HepG2 (cell line): ENCODE measurements at regions not wholly inside any gene's neighbourhood (a gene's known extent, or its start where the extent isn't known, plus 50 kb on each side); places are given as distances from the start of the nearest gene placed in this dataset.
"Not testable (repeated sequence)": the region's sequence is repeated elsewhere in the genome, so short reads cannot be mapped to it uniquely, and the experiment has no call there.

ENCODE experiments used
- ATAC-seq: fragments of 200-7000 bp; cut with Tn5 transposase; 3 replicates; pipeline ENCODE4 v1.9.1; 2020; ENCODE audit warnings: mild to moderate bottlenecking, moderate library complexity
- BruUV-seq: library from RNA; stranded (reverse); fragments of 400-500 nt; replicated peaks from 2 replicates; lab custom pipeline; 2021; lab: Mats Ljungman, UMichigan
- CTCF ChIA-PET: fragments of 300-600 bp; formaldehyde crosslinking; extraction: SDS; loops from one replicate; lab custom pipeline; 2021; ENCODE audit warnings: low total read pairs, inconsistent platforms, low intra/inter-chr PET ratio; lab: Yijun Ruan, JAX
- POLR2A ChIA-PET: fragments of 350-600 bp; sonication (Branson Sonifier 250); formaldehyde crosslinking; loops from one replicate; lab custom pipeline; 2020; ENCODE audit warnings: antibody characterized with exemption, inconsistent platforms; lab: Yijun Ruan, JAX
- DNase-seq: peaks from one replicate; pipeline ENCODE4 v3.0.0-alpha.2; 2015; ENCODE audit warnings: low spot score
- FAIRE-seq: peaks from 3 replicates; lab custom pipeline; 2011; peaks lifted over from hg19 to GRCh38; lab: Jason Lieb, UNC
- H2AFZ ChIP-seq: one replicate; pipeline ENCODE4 v1.6.1; 2011; ENCODE audit warnings: low read length, inconsistent platforms
- H3K27ac ChIP-seq: fragments of 300-600 bp; 3 replicates; pipeline ENCODE4 v1.8.0; 2011; ENCODE audit warnings: mixed run types, mild to moderate bottlenecking, mixed read lengths, low read length, inconsistent platforms; ENCODE audit not compliant: insufficient read depth; ENCODE audit errors: extremely low read length
- H3K27me3 ChIP-seq, 2 experiments: fragments of 200-600 bp in 1 of 2; 2 replicates in 1 of 2; 3 replicates in 1 of 2; pipeline versions ENCODE4 v1.6.0 to v1.8.0; 2011; ENCODE audit warnings: low read length in 2 of 2, mild to moderate bottlenecking in 2 of 2, moderate library complexity in 2 of 2, inconsistent platforms in 1 of 2; ENCODE audit not compliant: insufficient read depth in 2 of 2, control insufficient read depth in 1 of 2
- H3K36me3 ChIP-seq, 2 experiments: fragments of 200-600 bp in 1 of 2; replicated peaks in 1 of 2; 2 replicates in 1 of 2; 3 replicates in 1 of 2; pipeline versions ENCODE4 v1.5.1 to v1.8.0; 2011; ENCODE audit warnings: low read length in 2 of 2, inconsistent platforms in 1 of 2; ENCODE audit not compliant: insufficient read depth in 2 of 2, control insufficient read depth in 1 of 2
- H3K4me1 ChIP-seq: 2 replicates; pipeline ENCODE4 v1.5.1; 2012; ENCODE audit warnings: low read length, inconsistent platforms; ENCODE audit not compliant: insufficient read depth
- H3K4me2 ChIP-seq: 2 replicates; pipeline ENCODE4 v1.6.0; 2011; ENCODE audit warnings: low read depth, low read length, inconsistent platforms
- H3K4me3 ChIP-seq, 3 experiments: fragments of 200-600 bp in 1 of 3; sonication (generic), shearing (Covaris generic) in 1 of 3; replicated peaks in 1 of 3; 2 replicates each; pipeline ENCODE4 v1.5.1; 2011 to 2016; ENCODE audit warnings: low read length in 3 of 3, inconsistent platforms in 2 of 3, low read depth in 2 of 3, mild to moderate bottlenecking in 2 of 3, control low read depth in 1 of 3, mixed read lengths in 1 of 3; ENCODE audit not compliant: insufficient read depth in 1 of 3
- H3K79me2 ChIP-seq: one replicate; pipeline ENCODE4 v1.6.1; 2011; ENCODE audit warnings: low read length, inconsistent platforms; ENCODE audit not compliant: insufficient read depth
- H3K9ac ChIP-seq: 2 replicates; pipeline ENCODE4 v1.6.0; 2011; ENCODE audit warnings: mild to moderate bottlenecking, low read depth, low read length, inconsistent platforms; ENCODE audit not compliant: insufficient read depth
- H3K9me3 ChIP-seq: 2 replicates; pipeline ENCODE4 v1.5.1; 2012; ENCODE audit warnings: mild to moderate bottlenecking, low read length
- H4K20me1 ChIP-seq: 2 replicates; pipeline ENCODE4 v1.6.0; 2011; ENCODE audit warnings: inconsistent platforms, mild to moderate bottlenecking, low read length, moderate library complexity; ENCODE audit not compliant: insufficient read depth
- FOSL2 ChIP-seq: sonication (generic); formaldehyde crosslinking; IDR thresholded peaks from 2 replicates; pipeline ENCODE4 v1.4.0; 2020; ENCODE audit warnings: missing genetic modification reagents
- GATAD2A ChIP-seq: IDR thresholded peaks from 2 replicates; pipeline ENCODE4 v1.6.1; 2016
- HDAC2 ChIP-seq: sonication (generic); formaldehyde crosslinking; IDR thresholded peaks from 2 replicates; pipeline ENCODE4 v1.4.0; 2020; ENCODE audit warnings: missing genetic modification reagents
- POGZ ChIP-seq: sonication (generic); formaldehyde crosslinking; IDR thresholded peaks from 2 replicates; pipeline ENCODE4 v1.4.0; 2020; ENCODE audit warnings: mild to moderate bottlenecking, missing genetic modification reagents
- SAP130 ChIP-seq: IDR thresholded peaks from 2 replicates; pipeline ENCODE4 v1.6.1; 2016; ENCODE audit warnings: low read depth
- TCF7 ChIP-seq: sonication (generic); IDR thresholded peaks from 2 replicates; pipeline ENCODE4 v1.6.1; 2016; ENCODE audit warnings: antibody characterized with exemption, low read depth
- TEAD3 ChIP-seq: optimal IDR thresholded peaks from 2 replicates; pipeline ENCODE3; 2016; ENCODE audit warnings: borderline replicate concordance
- ZNF292 ChIP-seq: sonication (generic); formaldehyde crosslinking; IDR thresholded peaks from 2 replicates; pipeline ENCODE4 v1.8.1; 2022; ENCODE audit warnings: mild to moderate bottlenecking, low read depth, missing genetic modification reagents, borderline replicate concordance
- WGBS: methylation state at CpG from one replicate; pipeline ENCODE4 v1.1.6; 2017; ENCODE audit warnings: low lambda C conversion rate; 5-methylcytosine and 5-hydroxymethylcytosine counted together
- in situ Hi-C: cut with HindIII; loops from 2 replicates; pipeline ENCODE4 v1.10.0; 2017; ENCODE audit warnings: low pct_unique_long_range_greater_than_20kb; ENCODE audit not compliant: extremely low pct_ligation_motif_present
- intact Hi-C: fragments of 100-400 bp; cut with micrococcal nuclease; formaldehyde crosslinking; loops from one replicate; pipeline ENCODE4 v1.10.0; 2022; ENCODE audit not compliant: unreplicated experiment
- TF ChIP-seq, protein P1 (sequence below): IDR thresholded peaks from 2 replicates; pipeline ENCODE4 v1.4.0; 2020; ENCODE audit warnings: mild to moderate bottlenecking, missing genetic modification reagents
- TF ChIP-seq, protein P2 (sequence below), 2 experiments: sonication (generic) in 1 of 2; formaldehyde crosslinking in 1 of 2; IDR thresholded peaks; 2 replicates each; pipeline versions ENCODE4 v1.5.1 to v1.6.1; 2011 to 2020; ENCODE audit warnings: borderline replicate concordance in 1 of 2, low read depth in 1 of 2, low read length in 1 of 2, mild to moderate bottlenecking in 1 of 2, missing genetic modification reagents in 1 of 2, moderate library complexity in 1 of 2
- TF ChIP-seq, protein P3 (sequence below): sonication (generic); formaldehyde crosslinking; IDR thresholded peaks from 2 replicates; pipeline ENCODE4 v1.4.0; 2020; ENCODE audit warnings: missing genetic modification reagents

GRCh38 chr16:88245241-88246081 is 137.3 kb upstream of the ZNF469 start:
- not testable (repeated sequence) for BruUV-seq
- FAIRE-seq = peak; percentile 92
- TF ChIP-seq POGZ (CRISPR knock-in tag) (0 out of 2 replicates have a peak, but pooled peaks have one; percentile 15), FOSL2 (CRISPR knock-in tag) (peak; percentile 64; the same call in 1 of the 2 replicates), SAP130 (CRISPR knock-in tag) (peak; percentile 56; the same call in 1 of the 2 replicates), ZNF292 (CRISPR knock-in tag) (peak; percentile 50; the same call in 1 of the 2 replicates), TCF7 (peak; percentile 2; the same call in 1 of the 2 replicates), GATAD2A (CRISPR knock-in tag) (0 out of 2 replicates have a peak, but pooled peaks have one; percentile 34), HDAC2 (peak; percentile 25; the same call in 1 of the 2 replicates), TEAD3 (CRISPR knock-in tag) (peak; percentile 21)
- TF ChIP-seq, protein P1, sequence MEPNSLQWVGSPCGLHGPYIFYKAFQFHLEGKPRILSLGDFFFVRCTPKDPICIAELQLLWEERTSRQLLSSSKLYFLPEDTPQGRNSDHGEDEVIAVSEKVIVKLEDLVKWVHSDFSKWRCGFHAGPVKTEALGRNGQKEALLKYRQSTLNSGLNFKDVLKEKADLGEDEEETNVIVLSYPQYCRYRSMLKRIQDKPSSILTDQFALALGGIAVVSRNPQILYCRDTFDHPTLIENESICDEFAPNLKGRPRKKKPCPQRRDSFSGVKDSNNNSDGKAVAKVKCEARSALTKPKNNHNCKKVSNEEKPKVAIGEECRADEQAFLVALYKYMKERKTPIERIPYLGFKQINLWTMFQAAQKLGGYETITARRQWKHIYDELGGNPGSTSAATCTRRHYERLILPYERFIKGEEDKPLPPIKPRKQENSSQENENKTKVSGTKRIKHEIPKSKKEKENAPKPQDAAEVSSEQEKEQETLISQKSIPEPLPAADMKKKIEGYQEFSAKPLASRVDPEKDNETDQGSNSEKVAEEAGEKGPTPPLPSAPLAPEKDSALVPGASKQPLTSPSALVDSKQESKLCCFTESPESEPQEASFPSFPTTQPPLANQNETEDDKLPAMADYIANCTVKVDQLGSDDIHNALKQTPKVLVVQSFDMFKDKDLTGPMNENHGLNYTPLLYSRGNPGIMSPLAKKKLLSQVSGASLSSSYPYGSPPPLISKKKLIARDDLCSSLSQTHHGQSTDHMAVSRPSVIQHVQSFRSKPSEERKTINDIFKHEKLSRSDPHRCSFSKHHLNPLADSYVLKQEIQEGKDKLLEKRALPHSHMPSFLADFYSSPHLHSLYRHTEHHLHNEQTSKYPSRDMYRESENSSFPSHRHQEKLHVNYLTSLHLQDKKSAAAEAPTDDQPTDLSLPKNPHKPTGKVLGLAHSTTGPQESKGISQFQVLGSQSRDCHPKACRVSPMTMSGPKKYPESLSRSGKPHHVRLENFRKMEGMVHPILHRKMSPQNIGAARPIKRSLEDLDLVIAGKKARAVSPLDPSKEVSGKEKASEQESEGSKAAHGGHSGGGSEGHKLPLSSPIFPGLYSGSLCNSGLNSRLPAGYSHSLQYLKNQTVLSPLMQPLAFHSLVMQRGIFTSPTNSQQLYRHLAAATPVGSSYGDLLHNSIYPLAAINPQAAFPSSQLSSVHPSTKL = peak; percentile 38; the same call in 1 of the 2 replicates
- TF ChIP-seq, protein P2, sequence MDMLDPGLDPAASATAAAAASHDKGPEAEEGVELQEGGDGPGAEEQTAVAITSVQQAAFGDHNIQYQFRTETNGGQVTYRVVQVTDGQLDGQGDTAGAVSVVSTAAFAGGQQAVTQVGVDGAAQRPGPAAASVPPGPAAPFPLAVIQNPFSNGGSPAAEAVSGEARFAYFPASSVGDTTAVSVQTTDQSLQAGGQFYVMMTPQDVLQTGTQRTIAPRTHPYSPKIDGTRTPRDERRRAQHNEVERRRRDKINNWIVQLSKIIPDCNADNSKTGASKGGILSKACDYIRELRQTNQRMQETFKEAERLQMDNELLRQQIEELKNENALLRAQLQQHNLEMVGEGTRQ (IDR thresholded peaks at IDR 0.05; ENCODE audit: low read depth, low read length) = peak; percentile 52; the same call in 1 of the 2 replicates
- TF ChIP-seq, protein P2 (CRISPR knock-in tag; IDR thresholded peaks at IDR 0.05; ENCODE audit: borderline replicate concordance) = not testable (repeated sequence)
- TF ChIP-seq, protein P3, sequence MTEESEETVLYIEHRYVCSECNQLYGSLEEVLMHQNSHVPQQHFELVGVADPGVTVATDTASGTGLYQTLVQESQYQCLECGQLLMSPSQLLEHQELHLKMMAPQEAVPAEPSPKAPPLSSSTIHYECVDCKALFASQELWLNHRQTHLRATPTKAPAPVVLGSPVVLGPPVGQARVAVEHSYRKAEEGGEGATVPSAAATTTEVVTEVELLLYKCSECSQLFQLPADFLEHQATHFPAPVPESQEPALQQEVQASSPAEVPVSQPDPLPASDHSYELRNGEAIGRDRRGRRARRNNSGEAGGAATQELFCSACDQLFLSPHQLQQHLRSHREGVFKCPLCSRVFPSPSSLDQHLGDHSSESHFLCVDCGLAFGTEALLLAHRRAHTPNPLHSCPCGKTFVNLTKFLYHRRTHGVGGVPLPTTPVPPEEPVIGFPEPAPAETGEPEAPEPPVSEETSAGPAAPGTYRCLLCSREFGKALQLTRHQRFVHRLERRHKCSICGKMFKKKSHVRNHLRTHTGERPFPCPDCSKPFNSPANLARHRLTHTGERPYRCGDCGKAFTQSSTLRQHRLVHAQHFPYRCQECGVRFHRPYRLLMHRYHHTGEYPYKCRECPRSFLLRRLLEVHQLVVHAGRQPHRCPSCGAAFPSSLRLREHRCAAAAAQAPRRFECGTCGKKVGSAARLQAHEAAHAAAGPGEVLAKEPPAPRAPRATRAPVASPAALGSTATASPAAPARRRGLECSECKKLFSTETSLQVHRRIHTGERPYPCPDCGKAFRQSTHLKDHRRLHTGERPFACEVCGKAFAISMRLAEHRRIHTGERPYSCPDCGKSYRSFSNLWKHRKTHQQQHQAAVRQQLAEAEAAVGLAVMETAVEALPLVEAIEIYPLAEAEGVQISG (CRISPR knock-in tag) = 0 out of 2 replicates have a peak, but pooled peaks have one; percentile 21

More at GRCh38 chr16:88245241-88246081, 137.3 kb upstream of the ZNF469 start:
- under 1% methylated on average over 7 of the region's 19 CpGs for WGBS
- H3K27me3 ChIP-seq, H4K20me1 ChIP-seq, in situ Hi-C loops, H3K36me3 ChIP-seq, H3K9ac ChIP-seq, H3K4me3 ChIP-seq, CTCF ChIA-PET, intact Hi-C loops, H3K79me2 ChIP-seq, H2AFZ ChIP-seq, H3K9me3 ChIP-seq, POLR2A ChIA-PET, H3K27ac ChIP-seq: not testable (repeated sequence)
- Histone ChIP-seq H3K4me2 (peak overlapping the region; percentile 23), H3K4me1 (peaks cover 40% of the 10 kb centered on the region)
- peak; percentile 72 for DNase-seq
- peak; percentile 91 for ATAC-seq
